HEK293 (cell line): ENCODE measurements at regions not wholly inside any gene's neighbourhood (a gene's known extent, or its start where the extent isn't known, plus 50 kb on each side); places are given as distances from the start of the nearest gene placed in this dataset.
"Not testable (repeated sequence)": the region's sequence is repeated elsewhere in the genome, so short reads cannot be mapped to it uniquely, and the experiment has no call there.

ENCODE experiments used
- CTCF ChIA-PET: fragments of 350-600 bp; formaldehyde crosslinking; extraction: SDS; loops from one replicate; lab custom pipeline; 2021; ENCODE audit warnings: antibody characterized with exemption; lab: Yijun Ruan, JAX
- POLR2A ChIA-PET: fragments of 300-600 bp; formaldehyde crosslinking; extraction: SDS; loops from one replicate; lab custom pipeline; 2020; ENCODE audit warnings: antibody characterized with exemption, inconsistent platforms; lab: Yijun Ruan, JAX
- H3K27ac ChIP-seq: fragments of 200-500 bp; sonication (Bioruptor generic); 2 replicates; pipeline ENCODE4 v1.5.1; 2014; ENCODE audit warnings: low read depth, low read length, control low read depth, inconsistent platforms; ENCODE audit errors: extremely low read depth
- H3K36me3 ChIP-seq, 2 experiments: fragments of 200-500 bp in 1 of 2; sonication (Bioruptor generic) in 1 of 2; 1 replicate in 1 of 2; 2 replicates in 1 of 2; pipeline ENCODE4 v1.5.1; 2014 to 2017; ENCODE audit warnings: inconsistent platforms in 2 of 2, low read length in 2 of 2; ENCODE audit not compliant: control insufficient read depth in 2 of 2, insufficient read depth in 1 of 2
- H3K4me1 ChIP-seq: fragments of 200-500 bp; sonication (Bioruptor generic); 2 replicates; pipeline ENCODE4 v1.5.1; 2014; ENCODE audit warnings: mild to moderate bottlenecking, low read length, inconsistent platforms; ENCODE audit not compliant: control insufficient read depth, insufficient read depth
- H3K4me3 ChIP-seq: 2 replicates; pipeline ENCODE4 v1.5.1; 2011; ENCODE audit warnings: low read depth, mild to moderate bottlenecking, control low read depth, low read length, moderate library complexity
- H3K9me3 ChIP-seq: fragments of 200-500 bp; sonication (Bioruptor generic); 2 replicates; pipeline ENCODE4 v1.5.1; 2014; ENCODE audit warnings: low read depth, low read length, inconsistent platforms; ENCODE audit not compliant: control insufficient read depth, insufficient read depth
- KLF16 ChIP-seq: fragments of 450-650 bp; formaldehyde crosslinking; IDR thresholded peaks from 2 replicates; pipeline ENCODE4 v1.5.1; 2017; ENCODE audit warnings: missing biosample characterization, missing genetic modification characterization
- MYNN ChIP-seq: fragments of 450-650 bp; formaldehyde crosslinking; IDR thresholded peaks from 2 replicates; pipeline ENCODE4 v1.5.1; 2016; ENCODE audit warnings: missing biosample characterization, missing genetic modification characterization, borderline replicate concordance
- SCRT1 ChIP-seq: fragments of 450-650 bp; formaldehyde crosslinking; IDR thresholded peaks from 2 replicates; pipeline ENCODE4 v1.5.1; 2016; ENCODE audit warnings: missing biosample characterization, missing genetic modification characterization, borderline replicate concordance
- SETDB1 ChIP-seq: IDR thresholded peaks from one replicate; pipeline ENCODE4 v1.6.1; 2017; ENCODE audit warnings: mild to moderate bottlenecking, low read length, moderate library complexity, mixed read lengths; ENCODE audit not compliant: insufficient read length
- ZFP69B ChIP-seq: fragments of 450-650 bp; formaldehyde crosslinking; IDR thresholded peaks from 2 replicates; pipeline ENCODE4 v1.5.1; 2016; ENCODE audit warnings: missing biosample characterization, missing genetic modification characterization
- ZNF202 ChIP-seq: fragments of 450-650 bp; formaldehyde crosslinking; IDR thresholded peaks from 2 replicates; pipeline ENCODE4 v1.5.1; 2016; ENCODE audit warnings: missing biosample characterization, missing genetic modification characterization, borderline replicate concordance
- ZNF335 ChIP-seq: fragments of 450-650 bp; formaldehyde crosslinking; conservative IDR thresholded peaks from 2 replicates; pipeline ENCODE4 v1.5.1; 2016; ENCODE audit warnings: missing biosample characterization, missing genetic modification characterization
- ZNF350 ChIP-seq: fragments of 450-650 bp; formaldehyde crosslinking; IDR thresholded peaks from 2 replicates; pipeline ENCODE4 v1.5.0; 2017; ENCODE audit warnings: missing biosample characterization, mild to moderate bottlenecking, missing genetic modification characterization
- ZNF354C ChIP-seq: fragments of 450-650 bp; formaldehyde crosslinking; IDR thresholded peaks from 2 replicates; pipeline ENCODE4 v1.5.1; 2016; ENCODE audit warnings: missing biosample characterization, missing genetic modification characterization, low read depth, borderline replicate concordance
- ZNF426 ChIP-seq: fragments of 450-650 bp; formaldehyde crosslinking; IDR thresholded peaks from 2 replicates; pipeline ENCODE4 v1.5.1; 2017; ENCODE audit warnings: missing biosample characterization, missing genetic modification characterization, mild to moderate bottlenecking, inconsistent platforms, moderate library complexity
- ZNF561 ChIP-seq: fragments of 450-650 bp; IDR thresholded peaks from 2 replicates; pipeline ENCODE4 v1.5.1; 2018; ENCODE audit warnings: missing biosample characterization, missing genetic modification characterization, borderline replicate concordance
- ZNF600 ChIP-seq: fragments of 450-650 bp; formaldehyde crosslinking; IDR thresholded peaks from 2 replicates; pipeline ENCODE4 v1.5.1; 2016; ENCODE audit warnings: missing biosample characterization, missing genetic modification characterization
- ZNF658 ChIP-seq: fragments of 450-650 bp; formaldehyde crosslinking; IDR thresholded peaks from 2 replicates; pipeline ENCODE4; 2016; ENCODE audit warnings: missing biosample characterization, missing genetic modification characterization
- ZSCAN23 ChIP-seq: fragments of 450-650 bp; formaldehyde crosslinking; IDR thresholded peaks from 2 replicates; pipeline ENCODE4 v1.5.1; 2016; ENCODE audit warnings: missing biosample characterization, missing genetic modification characterization
- ZXDB ChIP-seq: fragments of 450-650 bp; formaldehyde crosslinking; IDR thresholded peaks from 2 replicates; pipeline ENCODE4 v1.5.1; 2016; ENCODE audit warnings: missing biosample characterization, missing genetic modification characterization
- TF ChIP-seq, protein P1 (sequence below): fragments of 450-650 bp; formaldehyde crosslinking; conservative IDR thresholded peaks from 2 replicates; pipeline ENCODE4 v1.5.1; 2016; ENCODE audit warnings: low read depth, missing biosample characterization, missing genetic modification characterization
- TF ChIP-seq, protein P2 (sequence below): fragments of 450-650 bp; formaldehyde crosslinking; conservative IDR thresholded peaks from 2 replicates; pipeline ENCODE4 v1.5.1; 2016; ENCODE audit warnings: low read depth, missing biosample characterization, missing genetic modification characterization
- TF ChIP-seq, protein P3 (sequence below): fragments of 450-650 bp; formaldehyde crosslinking; IDR thresholded peaks from 2 replicates; pipeline ENCODE4 v1.5.1; 2016; ENCODE audit warnings: missing biosample characterization, missing genetic modification characterization
- TF ChIP-seq, protein P4 (sequence below): fragments of 450-650 bp; formaldehyde crosslinking; IDR thresholded peaks from 2 replicates; pipeline ENCODE4 v1.5.1; 2016; ENCODE audit warnings: missing biosample characterization, missing genetic modification characterization

DNA sequence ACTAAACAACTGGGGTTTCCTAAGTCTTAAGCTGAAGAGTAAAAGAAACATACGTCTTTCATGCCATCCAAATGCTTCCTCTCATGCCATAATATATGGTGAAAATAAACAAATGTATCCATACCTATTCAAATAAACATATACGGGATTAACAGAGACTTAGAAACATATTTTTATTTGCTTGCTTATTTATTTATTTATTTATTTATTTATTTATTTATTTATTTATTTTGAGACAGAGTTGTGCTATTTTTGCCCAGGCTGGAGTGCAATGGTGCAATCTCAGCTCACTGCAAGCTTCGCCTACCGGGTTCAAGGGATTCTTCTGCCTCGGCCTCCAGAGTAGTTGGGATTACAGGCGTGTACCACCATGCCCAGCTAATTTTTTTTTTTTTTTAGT is 291.6 kb upstream of the CNTN5 start (continued):
- TF ChIP-seq, protein P1, sequence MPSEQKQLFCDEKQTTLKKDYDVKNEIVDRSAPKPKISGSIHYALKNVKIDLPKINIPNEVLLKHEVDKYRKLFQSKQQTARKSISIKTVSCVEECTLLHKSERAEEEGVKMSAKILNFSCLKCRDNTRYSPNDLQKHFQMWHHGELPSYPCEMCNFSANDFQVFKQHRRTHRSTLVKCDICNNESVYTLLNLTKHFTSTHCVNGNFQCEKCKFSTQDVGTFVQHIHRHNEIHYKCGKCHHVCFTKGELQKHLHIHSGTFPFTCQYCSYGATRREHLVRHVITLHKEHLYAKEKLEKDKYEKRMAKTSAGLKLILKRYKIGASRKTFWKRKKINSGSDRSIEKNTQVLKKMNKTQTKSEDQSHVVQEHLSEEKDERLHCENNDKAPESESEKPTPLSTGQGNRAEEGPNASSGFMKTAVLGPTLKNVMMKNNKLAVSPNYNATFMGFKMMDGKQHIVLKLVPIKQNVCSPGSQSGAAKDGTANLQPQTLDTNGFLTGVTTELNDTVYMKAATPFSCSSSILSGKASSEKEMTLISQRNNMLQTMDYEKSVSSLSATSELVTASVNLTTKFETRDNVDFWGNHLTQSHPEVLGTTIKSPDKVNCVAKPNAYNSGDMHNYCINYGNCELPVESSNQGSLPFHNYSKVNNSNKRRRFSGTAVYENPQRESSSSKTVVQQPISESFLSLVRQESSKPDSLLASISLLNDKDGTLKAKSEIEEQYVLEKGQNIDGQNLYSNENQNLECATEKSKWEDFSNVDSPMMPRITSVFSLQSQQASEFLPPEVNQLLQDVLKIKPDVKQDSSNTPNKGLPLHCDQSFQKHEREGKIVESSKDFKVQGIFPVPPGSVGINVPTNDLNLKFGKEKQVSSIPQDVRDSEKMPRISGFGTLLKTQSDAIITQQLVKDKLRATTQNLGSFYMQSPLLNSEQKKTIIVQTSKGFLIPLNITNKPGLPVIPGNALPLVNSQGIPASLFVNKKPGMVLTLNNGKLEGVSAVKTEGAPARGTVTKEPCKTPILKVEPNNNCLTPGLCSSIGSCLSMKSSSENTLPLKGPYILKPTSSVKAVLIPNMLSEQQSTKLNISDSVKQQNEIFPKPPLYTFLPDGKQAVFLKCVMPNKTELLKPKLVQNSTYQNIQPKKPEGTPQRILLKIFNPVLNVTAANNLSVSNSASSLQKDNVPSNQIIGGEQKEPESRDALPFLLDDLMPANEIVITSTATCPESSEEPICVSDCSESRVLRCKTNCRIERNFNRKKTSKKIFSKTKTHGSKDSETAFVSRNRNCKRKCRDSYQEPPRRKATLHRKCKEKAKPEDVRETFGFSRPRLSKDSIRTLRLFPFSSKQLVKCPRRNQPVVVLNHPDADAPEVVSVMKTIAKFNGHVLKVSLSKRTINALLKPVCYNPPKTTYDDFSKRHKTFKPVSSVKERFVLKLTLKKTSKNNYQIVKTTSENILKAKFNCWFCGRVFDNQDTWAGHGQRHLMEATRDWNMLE (tag by site-specific recombination): peak; percentile 53; the same call in 1 of the 2 replicates
- TF ChIP-seq, protein P2, sequence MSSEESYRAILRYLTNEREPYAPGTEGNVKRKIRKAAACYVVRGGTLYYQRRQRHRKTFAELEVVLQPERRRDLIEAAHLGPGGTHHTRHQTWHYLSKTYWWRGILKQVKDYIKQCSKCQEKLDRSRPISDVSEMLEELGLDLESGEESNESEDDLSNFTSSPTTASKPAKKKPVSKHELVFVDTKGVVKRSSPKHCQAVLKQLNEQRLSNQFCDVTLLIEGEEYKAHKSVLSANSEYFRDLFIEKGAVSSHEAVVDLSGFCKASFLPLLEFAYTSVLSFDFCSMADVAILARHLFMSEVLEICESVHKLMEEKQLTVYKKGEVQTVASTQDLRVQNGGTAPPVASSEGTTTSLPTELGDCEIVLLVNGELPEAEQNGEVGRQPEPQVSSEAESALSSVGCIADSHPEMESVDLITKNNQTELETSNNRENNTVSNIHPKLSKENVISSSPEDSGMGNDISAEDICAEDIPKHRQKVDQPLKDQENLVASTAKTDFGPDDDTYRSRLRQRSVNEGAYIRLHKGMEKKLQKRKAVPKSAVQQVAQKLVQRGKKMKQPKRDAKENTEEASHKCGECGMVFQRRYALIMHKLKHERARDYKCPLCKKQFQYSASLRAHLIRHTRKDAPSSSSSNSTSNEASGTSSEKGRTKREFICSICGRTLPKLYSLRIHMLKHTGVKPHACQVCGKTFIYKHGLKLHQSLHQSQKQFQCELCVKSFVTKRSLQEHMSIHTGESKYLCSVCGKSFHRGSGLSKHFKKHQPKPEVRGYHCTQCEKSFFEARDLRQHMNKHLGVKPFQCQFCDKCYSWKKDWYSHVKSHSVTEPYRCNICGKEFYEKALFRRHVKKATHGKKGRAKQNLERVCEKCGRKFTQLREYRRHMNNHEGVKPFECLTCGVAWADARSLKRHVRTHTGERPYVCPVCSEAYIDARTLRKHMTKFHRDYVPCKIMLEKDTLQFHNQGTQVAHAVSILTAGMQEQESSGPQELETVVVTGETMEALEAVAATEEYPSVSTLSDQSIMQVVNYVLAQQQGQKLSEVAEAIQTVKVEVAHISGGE (tag by site-specific recombination): 0 out of 2 replicates have a peak, but pooled peaks have one; percentile 18
- TF ChIP-seq ZNF335 (no peak), ZNF561 (tag by site-specific recombination) (no peak), ZNF354C (tag by site-specific recombination) (no peak)
- TF ChIP-seq, protein P3, sequence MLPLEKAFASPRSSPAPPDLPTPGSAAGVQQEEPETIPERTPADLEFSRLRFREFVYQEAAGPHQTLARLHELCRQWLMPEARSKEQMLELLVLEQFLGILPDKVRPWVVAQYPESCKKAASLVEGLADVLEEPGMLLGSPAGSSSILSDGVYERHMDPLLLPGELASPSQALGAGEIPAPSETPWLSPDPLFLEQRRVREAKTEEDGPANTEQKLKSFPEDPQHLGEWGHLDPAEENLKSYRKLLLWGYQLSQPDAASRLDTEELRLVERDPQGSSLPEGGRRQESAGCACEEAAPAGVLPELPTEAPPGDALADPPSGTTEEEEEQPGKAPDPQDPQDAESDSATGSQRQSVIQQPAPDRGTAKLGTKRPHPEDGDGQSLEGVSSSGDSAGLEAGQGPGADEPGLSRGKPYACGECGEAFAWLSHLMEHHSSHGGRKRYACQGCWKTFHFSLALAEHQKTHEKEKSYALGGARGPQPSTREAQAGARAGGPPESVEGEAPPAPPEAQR: no peak

DNA sequence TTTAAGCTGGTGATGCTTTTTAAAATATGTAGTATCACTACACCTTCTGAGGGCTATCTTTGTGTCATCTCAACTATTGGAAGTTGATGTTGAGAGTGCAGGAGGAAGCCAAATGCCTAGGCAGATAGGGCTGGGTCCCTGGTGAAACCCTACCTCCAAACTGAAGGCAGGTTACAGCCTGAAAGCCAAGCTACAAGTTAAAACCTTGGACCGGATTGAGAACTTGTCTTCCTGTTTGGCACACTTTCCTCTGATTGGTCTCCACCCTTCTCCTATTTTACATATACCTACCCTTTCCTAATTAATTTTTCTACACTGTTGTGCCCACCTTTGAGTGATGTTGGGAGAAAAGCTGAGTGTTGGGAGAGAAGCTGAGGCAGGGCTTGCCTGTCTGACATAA is 287.8 kb upstream of the CNTN5 start:
- Histone ChIP-seq H3K36me3 (no peaks in the 10 kb centered on the region), H3K4me1 (no peaks in the 10 kb centered on the region), H3K4me3 (no peak overlapping the region), H3K9me3 (no peaks in the 10 kb centered on the region), H3K27ac (no peak overlapping the region)
- ChIA-PET POLR2A (no interaction called here), CTCF (no interaction called here)
- no peak for TF ChIP-seq ZXDB (tag by site-specific recombination)

DNA sequence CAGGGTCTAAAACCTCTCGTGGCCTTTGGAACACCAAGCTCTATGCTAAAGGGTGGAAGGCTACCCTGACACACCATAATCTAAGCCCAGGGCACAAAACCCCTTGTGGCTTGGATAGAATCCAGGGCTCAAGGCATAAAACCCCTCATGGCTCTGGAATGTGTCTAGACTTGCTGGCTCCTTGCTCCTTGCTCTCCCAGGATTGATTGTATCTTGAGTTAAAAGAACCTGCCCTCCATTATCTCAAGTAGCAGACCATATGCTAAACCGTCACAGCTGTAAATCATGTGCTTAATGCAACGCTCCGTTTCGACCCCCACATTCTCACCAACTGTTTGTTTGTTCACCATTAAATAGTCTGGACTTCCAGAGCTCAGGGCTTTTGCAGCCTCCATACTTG is 287.4 kb upstream of the CNTN5 start:
- TF ChIP-seq SETDB1: peak; percentile 15
- POLR2A ChIA-PET, H3K4me1 ChIP-seq, H3K9me3 ChIP-seq, CTCF ChIA-PET, H3K4me3 ChIP-seq, H3K27ac ChIP-seq, H3K36me3 ChIP-seq: not testable (repeated sequence)

DNA sequence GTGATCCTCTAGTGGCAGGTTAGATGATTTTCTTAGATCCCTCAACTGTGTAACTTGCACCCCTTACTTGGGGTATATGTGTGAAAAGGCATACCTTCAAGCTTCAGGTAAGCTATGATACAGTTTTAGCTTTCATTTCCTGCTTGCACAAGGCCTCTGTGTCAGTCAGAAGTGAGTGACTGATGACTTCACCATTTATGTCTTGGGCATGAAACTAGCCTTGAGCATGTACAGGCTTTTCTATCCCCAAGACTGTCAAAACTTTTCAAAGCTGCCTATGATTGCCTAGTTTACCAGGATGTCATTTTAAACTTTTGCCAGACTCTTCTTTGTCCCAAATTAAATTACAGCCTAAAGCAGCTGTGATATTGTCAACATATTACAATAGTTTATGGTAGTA is 286.1 kb upstream of the CNTN5 start:
- no peak overlapping the region for H3K4me3 ChIP-seq
- ChIA-PET POLR2A (no interaction called here), CTCF (interaction anchor here (0.6 kb wide), 1 partner anchor 945 kb away, joined by 3 read pairs; no protein-coding TSS in a partner anchor)
- H3K9me3 ChIP-seq: no peaks in the 10 kb centered on the region
- no peaks in the 10 kb centered on the region for H3K4me1 ChIP-seq
- no peak overlapping the region for H3K27ac ChIP-seq
- no peaks in the 10 kb centered on the region for H3K36me3 ChIP-seq
- no peak for TF ChIP-seq ZNF600 (tag by site-specific recombination)
- no peak for TF ChIP-seq ZFP69B (tag by site-specific recombination)
- TF ChIP-seq ZNF426: no peak
- TF ChIP-seq ZNF202 (tag by site-specific recombination): no peak
- TF ChIP-seq, protein P4, sequence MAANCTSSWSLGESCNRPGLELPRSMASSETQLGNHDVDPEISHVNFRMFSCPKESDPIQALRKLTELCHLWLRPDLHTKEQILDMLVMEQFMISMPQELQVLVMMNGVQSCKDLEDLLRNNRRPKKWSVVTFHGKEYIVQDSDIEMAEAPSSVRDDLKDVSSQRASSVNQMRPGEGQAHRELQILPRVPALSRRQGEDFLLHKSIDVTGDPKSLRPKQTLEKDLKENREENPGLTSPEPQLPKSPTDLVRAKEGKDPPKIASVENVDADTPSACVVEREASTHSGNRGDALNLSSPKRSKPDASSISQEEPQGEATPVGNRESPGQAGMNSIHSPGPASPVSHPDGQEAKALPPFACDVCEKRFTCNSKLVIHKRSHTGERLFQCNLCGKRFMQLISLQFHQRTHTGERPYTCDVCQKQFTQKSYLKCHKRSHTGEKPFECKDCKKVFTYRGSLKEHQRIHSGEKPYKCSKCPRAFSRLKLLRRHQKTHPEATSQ (tag by site-specific recombination): no peak
- no peak for TF ChIP-seq MYNN (tag by site-specific recombination)
- TF ChIP-seq ZNF658 (tag by site-specific recombination): no peak
- TF ChIP-seq SCRT1 (tag by site-specific recombination): no peak
- TF ChIP-seq ZNF350 (tag by site-specific recombination): no peak
- TF ChIP-seq KLF16 (tag by site-specific recombination): no peak
- no peak for TF ChIP-seq ZSCAN23 (tag by site-specific recombination)
- no peak for TF ChIP-seq ZNF561 (tag by site-specific recombination)
